Thymus (tissue), 11 donors: ENCODE measurements at regions not wholly inside any gene's neighbourhood (a gene's known extent, or its start where the extent isn't known, plus 50 kb on each side); places are given as distances from the start of the nearest gene placed in this dataset.

Source experiments
- DNase-seq, 9 donors: peaks; one replicate each; pipeline ENCODE4 v3.0.0-alpha.2; 2013; ENCODE audit warnings: low spot score in 9 of 9, low read depth in 6 of 9, missing footprints in 1 of 9
- H3K27ac ChIP-seq, 2 donors: one replicate each; pipeline ENCODE4 v1.5.1; 2013; ENCODE audit warnings: control low read depth in 1 of 2, low read depth in 1 of 2, low read length in 1 of 2, mild to moderate bottlenecking in 1 of 2, moderate library complexity in 1 of 2
- H3K27me3 ChIP-seq, 2 donors: one replicate each; pipeline ENCODE4 v1.5.1; 2013; ENCODE audit warnings: low read length in 1 of 2; ENCODE audit not compliant: control insufficient read depth in 2 of 2, insufficient read depth in 1 of 2
- H3K36me3 ChIP-seq, 2 donors: one replicate each; pipeline ENCODE4 v1.5.1; 2013; ENCODE audit warnings: low read length in 1 of 2, mild to moderate bottlenecking in 1 of 2, moderate library complexity in 1 of 2; ENCODE audit not compliant: control insufficient read depth in 2 of 2, insufficient read depth in 2 of 2
- H3K4me1 ChIP-seq, 2 donors: one replicate each; pipeline ENCODE4 v1.5.1; 2013; ENCODE audit warnings: low read length in 2 of 2; ENCODE audit not compliant: control insufficient read depth in 2 of 2, insufficient read depth in 2 of 2
- H3K4me3 ChIP-seq, 2 donors: one replicate each; pipeline ENCODE4 v1.5.1; 2013; ENCODE audit warnings: low read length in 2 of 2, control low read depth in 1 of 2, mild to moderate bottlenecking in 1 of 2
- H3K9me3 ChIP-seq, 2 donors: one replicate each; pipeline ENCODE4 v1.5.1; 2013; ENCODE audit warnings: low read length in 1 of 2, mild to moderate bottlenecking in 1 of 2; ENCODE audit not compliant: control insufficient read depth in 2 of 2, insufficient read depth in 1 of 2
- WGBS: extraction: QIAGEN DNeasy Blood & Tissue Kit; methylation state at CpG from one replicate; pipeline ENCODE4 v1.1.7; 2013; 5-methylcytosine and 5-hydroxymethylcytosine counted together
- donor health status: healthy.

- Histone ChIP-seq H3K4me1 (no peaks in the 10 kb centered on the region), H3K9me3 (no peaks in the 10 kb centered on the region), H3K27ac (no peak overlapping the region), H3K4me3 (no peak overlapping the region), H3K36me3 (no peaks in the 10 kb centered on the region), H3K27me3 (no peaks in the 10 kb centered on the region)
- no peak for DNase-seq
- 60% methylated on average over 2 of the region's 2 CpGs for WGBS
These were observed 1019.2 kb downstream of the CDH11 start for GRCh38 chr16:64102654-64103053.

- no peaks in the 10 kb centered on the region for H3K9me3 ChIP-seq
- H3K27ac ChIP-seq = no peak overlapping the region
- no peaks in the 10 kb centered on the region for H3K4me1 ChIP-seq
- H3K4me3 ChIP-seq = no peak overlapping the region
- no peaks in the 10 kb centered on the region for H3K27me3 ChIP-seq
- H3K36me3 ChIP-seq = no peaks in the 10 kb centered on the region
- no peak for DNase-seq
- WGBS = 90% methylated on average over 1 of the region's 1 CpG
These were observed 1023.4 kb downstream of the CDH11 start for GRCh38 chr16:64098451-64098850.

DNA sequence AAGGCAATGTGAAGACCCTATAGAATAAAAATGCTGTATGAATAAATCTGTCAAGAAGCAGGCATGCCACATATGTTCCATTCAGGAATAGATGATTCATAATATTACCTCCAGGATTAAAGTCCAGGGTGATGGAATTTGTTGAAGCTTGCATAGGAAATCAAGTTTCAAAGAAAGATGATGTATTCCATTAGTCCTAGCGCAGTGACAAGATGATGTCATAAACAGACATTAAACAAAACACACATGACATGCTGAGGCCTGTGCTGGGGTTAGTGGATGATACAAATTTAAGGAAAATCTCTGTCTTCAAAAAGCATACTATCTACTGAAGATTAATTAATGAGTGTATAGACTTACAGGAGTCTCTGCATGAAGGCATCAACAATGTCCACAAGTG lies 1025.2 kb downstream of the CDH11 start:
- H3K4me3 ChIP-seq = no peak overlapping the region
- H3K27me3 ChIP-seq = no peaks in the 10 kb centered on the region
- no peak for DNase-seq
- 94% methylated on average over 1 of the region's 1 CpG for WGBS
- no peak overlapping the region for H3K27ac ChIP-seq
- no peaks in the 10 kb centered on the region for H3K4me1 ChIP-seq
- no peaks in the 10 kb centered on the region for H3K9me3 ChIP-seq
- H3K36me3 ChIP-seq = no peaks in the 10 kb centered on the region

DNA sequence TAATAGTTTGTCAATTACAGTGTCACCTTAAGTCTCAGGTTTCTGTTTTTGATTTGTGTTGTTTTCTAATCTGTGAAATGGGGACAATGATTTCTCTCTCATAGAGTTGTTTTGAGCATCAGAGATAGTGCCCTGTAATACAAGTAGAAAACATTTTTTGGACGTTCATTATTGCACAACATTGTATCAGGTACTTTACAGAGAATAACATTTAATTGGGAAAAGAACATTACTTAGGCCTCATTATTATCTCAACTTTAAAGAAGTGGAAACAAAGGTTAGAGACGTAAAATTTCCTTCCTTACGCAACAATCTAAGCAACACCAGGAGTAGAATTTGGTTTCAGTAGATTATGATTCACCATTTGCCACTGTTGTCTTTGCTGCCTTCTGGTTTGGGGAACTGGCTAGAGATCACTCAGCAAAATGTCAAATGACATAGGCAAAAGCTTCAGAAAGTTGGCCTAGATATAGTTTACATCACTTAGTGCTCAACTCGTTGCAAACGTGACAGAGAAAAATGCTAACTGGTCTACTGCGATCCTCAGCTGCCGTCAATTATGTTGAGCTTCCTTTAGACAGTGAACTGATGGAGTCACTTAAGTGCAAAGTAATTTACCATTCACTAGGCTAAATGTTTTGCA lies 1026.8 kb downstream of the CDH11 start:
- Histone ChIP-seq H3K27me3 (no peaks in the 10 kb centered on the region), H3K4me3 (no peak overlapping the region), H3K9me3 (no peaks in the 10 kb centered on the region), H3K4me1 (no peaks in the 10 kb centered on the region), H3K36me3 (no peaks in the 10 kb centered on the region), H3K27ac (no peak overlapping the region)
- no peak for DNase-seq
- 90% methylated on average over 7 of the region's 7 CpGs for WGBS

- H3K27ac ChIP-seq = no peak overlapping the region
- no peaks in the 10 kb centered on the region for H3K4me1 ChIP-seq
- H3K36me3 ChIP-seq = no peaks in the 10 kb centered on the region
- DNase-seq = no peak
- H3K9me3 ChIP-seq = no peaks in the 10 kb centered on the region
- WGBS = 83% methylated on average over 4 of the region's 4 CpGs
- H3K4me3 ChIP-seq = no peak overlapping the region
- H3K27me3 ChIP-seq = no peaks in the 10 kb centered on the region
These were observed 1027.5 kb downstream of the CDH11 start for GRCh38 chr16:64094181-64094965.

DNA sequence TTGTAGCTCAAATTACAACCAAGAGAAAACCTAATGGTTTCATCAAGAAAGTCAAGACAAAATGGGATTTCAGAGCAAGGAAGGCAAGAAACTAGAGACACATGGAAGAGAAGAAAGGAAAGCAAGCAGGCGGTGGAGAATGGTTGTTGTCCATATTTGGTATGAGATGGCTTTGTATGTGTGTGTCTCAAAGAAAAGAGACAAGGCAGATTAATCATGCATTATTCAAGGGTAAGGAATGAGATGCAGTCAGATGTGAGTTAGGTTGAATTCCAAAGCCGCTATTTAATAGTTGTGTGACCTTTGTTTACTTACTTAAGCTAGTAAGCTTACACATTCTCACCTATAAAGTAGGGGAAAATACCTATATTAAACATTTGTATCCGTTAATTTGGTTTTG lies 1029.6 kb downstream of the CDH11 start:
- WGBS = 95% methylated on average over 3 of the region's 3 CpGs
- DNase-seq = no peak
- Histone ChIP-seq H3K9me3 (no peaks in the 10 kb centered on the region), H3K36me3 (no peaks in the 10 kb centered on the region), H3K27me3 (no peaks in the 10 kb centered on the region), H3K27ac (no peak overlapping the region), H3K4me3 (no peak overlapping the region), H3K4me1 (no peaks in the 10 kb centered on the region)

DNA sequence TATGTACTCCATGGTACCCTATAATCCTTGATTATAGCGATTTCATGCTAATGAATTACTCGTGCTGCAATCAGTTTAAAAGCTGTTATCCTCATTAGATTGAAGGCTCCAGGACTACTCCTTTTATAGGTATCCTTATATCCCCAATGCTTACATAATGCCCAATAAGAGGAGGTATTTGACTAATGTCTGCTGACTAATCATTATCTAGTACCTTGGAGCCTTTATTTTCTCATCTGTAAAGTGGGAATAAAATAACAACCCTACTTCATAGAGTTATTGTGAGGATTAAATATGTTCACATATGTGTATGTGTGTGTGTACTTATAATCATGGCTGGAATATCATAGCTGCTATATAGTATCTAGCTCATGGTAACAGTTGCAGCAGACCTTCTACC lies 1031.5 kb downstream of the CDH11 start:
- H3K9me3 ChIP-seq = no peaks in the 10 kb centered on the region
- H3K27me3 ChIP-seq = no peaks in the 10 kb centered on the region
- WGBS = 61% methylated on average over 2 of the region's 2 CpGs
- no peak overlapping the region for H3K27ac ChIP-seq
- DNase-seq = no peak
- no peaks in the 10 kb centered on the region for H3K36me3 ChIP-seq
- H3K4me1 ChIP-seq = no peaks in the 10 kb centered on the region
- no peak overlapping the region for H3K4me3 ChIP-seq

GRCh38 chr16:64089697-64090096 lies 1032.2 kb downstream of the CDH11 start:
- no peak for DNase-seq
- no peaks in the 10 kb centered on the region for H3K4me1 ChIP-seq
- no peak overlapping the region for H3K4me3 ChIP-seq
- H3K27ac ChIP-seq = no peak overlapping the region
- no peaks in the 10 kb centered on the region for H3K27me3 ChIP-seq
- H3K36me3 ChIP-seq = no peaks in the 10 kb centered on the region
- H3K9me3 ChIP-seq = no peaks in the 10 kb centered on the region

DNA sequence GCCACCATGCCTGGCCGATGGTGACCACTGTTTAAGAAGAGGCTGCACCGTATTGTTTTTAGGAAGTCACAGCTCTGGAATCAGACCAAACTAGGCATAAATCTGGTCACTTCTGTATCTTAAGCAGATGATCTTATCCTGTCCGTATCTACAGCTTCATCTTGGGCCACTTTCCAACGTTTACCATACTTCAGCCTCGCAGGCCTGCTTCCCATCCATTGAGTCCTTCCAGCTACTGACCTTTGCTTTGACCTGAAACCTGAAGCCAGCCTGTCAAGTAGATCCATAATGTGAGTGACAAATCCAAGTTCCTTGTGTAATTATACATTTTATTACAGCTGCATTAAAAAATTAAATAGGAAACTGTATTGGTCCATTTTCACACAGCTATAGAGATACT lies 1033.0 kb downstream of the CDH11 start:
- Histone ChIP-seq H3K4me1 (no peaks in the 10 kb centered on the region), H3K9me3 (no peaks in the 10 kb centered on the region), H3K27ac (no peak overlapping the region), H3K4me3 (no peak overlapping the region), H3K36me3 (no peaks in the 10 kb centered on the region), H3K27me3 (no peaks in the 10 kb centered on the region)
- 81% methylated on average over 5 of the region's 5 CpGs for WGBS
- DNase-seq = no peak
